ENCODE measurements at regions not wholly inside any gene's neighbourhood (a gene's known extent, or its start where the extent isn't known, plus 50 kb on each side); places are given as distances from the start of the nearest gene placed in this dataset.

DNA sequence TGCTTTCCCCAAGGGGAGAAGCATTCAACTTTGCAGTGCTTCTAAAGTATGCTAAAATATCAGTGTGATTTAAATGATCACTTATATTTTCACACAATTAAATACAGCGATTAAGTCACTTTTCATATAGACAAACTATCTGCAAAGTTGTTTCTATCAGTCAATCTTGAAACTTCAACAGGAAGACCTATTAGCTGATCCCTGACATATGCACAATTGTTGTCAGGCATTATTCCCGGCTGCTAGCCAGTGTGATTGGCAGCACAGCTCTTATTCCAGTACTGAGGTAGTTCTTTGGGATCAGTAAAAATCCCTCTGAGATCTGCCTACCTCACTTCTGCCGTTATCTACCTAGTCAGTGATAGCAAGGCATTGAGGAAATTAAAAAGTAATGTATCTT, 629.5 kb downstream of the NR4A2 start:
- TF ChIP-seq, protein P1, sequence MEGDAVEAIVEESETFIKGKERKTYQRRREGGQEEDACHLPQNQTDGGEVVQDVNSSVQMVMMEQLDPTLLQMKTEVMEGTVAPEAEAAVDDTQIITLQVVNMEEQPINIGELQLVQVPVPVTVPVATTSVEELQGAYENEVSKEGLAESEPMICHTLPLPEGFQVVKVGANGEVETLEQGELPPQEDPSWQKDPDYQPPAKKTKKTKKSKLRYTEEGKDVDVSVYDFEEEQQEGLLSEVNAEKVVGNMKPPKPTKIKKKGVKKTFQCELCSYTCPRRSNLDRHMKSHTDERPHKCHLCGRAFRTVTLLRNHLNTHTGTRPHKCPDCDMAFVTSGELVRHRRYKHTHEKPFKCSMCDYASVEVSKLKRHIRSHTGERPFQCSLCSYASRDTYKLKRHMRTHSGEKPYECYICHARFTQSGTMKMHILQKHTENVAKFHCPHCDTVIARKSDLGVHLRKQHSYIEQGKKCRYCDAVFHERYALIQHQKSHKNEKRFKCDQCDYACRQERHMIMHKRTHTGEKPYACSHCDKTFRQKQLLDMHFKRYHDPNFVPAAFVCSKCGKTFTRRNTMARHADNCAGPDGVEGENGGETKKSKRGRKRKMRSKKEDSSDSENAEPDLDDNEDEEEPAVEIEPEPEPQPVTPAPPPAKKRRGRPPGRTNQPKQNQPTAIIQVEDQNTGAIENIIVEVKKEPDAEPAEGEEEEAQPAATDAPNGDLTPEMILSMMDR (IDR thresholded peaks at IDR 0.05): no peak
- TF ChIP-seq POLR2A (IDR thresholded peaks at IDR 0.05): no peak
